Fibroblast of peridontal ligament (primary cell): ENCODE measurements at regions not wholly inside any gene's neighbourhood (a gene's known extent, or its start where the extent isn't known, plus 50 kb on each side); places are given as distances from the start of the nearest gene placed in this dataset.
"Not testable (repeated sequence)": the region's sequence is repeated elsewhere in the genome, so short reads cannot be mapped to it uniquely, and the experiment has no call there.

Experiments used
- DNase-seq: peaks from one replicate; pipeline ENCODE4 v3.0.0-alpha.2; 2010; ENCODE audit errors: extremely low read depth

DNA sequence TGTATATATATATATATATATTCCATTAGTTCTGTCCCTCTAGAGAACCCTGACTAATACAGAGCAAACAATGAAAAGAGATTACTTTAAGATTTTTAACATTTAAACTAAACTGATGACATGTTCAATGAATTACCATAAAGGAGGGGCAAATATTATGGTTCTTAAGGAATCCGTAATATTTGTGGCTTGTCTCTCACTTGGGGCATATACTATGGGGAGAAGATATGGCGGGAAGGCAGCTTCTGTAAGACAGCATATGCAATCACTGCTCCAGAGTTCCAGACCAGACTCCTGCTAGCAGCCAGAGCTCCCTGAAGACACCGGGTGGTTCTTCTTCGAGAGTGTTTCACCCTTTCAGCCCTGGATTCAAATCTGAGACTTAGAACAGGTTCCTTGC lies 321.1 kb upstream of the NT5E start:
- DNase-seq, result no peak

DNA sequence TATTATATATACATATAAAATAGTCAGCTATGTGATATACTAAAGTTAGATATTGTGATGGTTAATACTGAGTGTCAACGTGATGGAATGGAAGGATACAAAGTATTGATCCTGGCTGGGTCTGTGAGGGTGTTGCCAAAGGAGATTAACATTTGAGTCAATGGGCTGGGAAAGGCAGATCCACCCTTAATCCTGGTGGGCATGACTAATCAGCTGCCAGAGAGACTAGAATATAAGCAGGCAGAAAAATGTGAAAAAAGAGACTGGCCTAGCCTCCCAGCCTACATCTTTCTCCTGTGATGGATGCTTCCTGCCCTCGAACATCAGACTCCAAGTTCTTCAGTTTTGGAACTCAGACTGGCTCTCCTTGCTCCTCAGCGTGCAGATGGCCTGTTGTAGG lies 321.6 kb upstream of the NT5E start:
- DNase-seq, result not testable (repeated sequence)

DNA sequence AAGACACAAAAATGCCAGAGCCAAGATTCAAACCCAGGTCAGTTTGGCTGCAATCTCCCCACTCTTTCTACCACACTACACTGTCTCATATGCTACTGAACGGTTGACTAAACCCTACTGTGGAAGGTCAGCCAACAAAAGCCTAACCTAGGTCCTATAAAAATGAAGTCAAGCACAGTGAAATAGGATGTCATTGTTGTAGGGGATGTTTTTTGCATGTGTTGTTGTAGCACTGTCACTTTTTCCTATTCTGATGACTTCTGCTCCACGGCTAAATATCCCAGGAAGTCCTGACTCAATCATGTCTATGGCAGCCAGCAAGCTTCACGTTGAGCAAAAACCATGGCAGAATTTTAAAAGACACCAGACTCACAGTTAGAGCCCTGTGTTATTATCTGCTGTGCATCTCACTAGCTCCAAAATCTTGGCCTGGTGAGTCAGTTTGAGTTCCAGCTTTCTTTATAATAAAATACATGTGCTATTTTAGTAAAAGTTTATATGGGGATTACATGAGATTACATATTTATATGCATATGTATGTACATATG lies 322.1 kb upstream of the NT5E start:
- no peak for DNase-seq

DNA sequence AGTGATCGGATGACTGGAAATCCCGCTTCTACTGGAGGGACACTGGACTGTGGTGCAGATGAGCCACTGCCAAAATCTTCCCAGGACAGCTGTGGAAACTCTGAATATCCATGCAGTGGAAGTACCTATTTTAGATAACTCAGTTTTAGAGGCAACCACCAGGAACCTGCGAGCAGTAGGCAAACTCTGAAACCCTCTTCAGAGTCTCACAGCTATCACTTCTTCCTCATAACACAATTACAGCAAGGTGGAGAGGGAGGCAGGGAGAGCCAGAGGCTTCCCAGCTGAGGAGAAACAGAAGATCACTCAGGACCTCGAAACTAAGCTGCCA lies 322.8 kb upstream of the NT5E start:
- DNase-seq, result no peak

DNA sequence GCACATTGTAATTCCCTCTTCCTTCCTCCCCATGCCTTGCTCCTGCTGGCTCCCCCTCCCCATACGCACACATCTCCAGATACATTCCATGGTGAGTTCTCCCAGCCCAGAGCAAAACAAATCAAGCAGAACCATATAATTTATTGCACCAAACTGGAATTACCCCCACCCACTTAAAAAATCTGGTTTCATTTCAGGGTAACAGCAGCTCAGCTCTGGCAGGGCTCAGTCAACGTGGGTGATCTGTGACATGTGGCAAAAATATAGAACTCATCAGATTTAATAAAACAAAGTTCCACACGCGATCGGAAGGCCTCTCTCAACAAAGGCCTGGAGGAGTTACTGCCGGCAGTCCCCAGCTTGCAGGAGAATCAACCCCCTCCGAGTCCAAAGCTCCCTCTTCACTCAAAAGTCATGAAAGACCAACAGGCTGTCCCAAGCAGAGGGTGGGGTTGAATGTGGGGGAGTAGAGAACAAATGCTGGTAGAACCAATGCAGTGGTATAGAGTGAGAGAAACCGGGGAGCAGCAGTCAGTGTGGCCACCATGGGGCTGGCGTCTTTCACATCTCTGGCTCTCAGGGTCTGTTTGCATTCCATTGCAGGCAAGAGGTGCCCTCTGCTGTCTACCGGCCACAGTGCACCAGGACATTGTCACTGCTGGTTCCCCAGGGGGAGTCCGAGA lies 323.3 kb upstream of the NT5E start:
- peak; percentile 20 for DNase-seq

DNA sequence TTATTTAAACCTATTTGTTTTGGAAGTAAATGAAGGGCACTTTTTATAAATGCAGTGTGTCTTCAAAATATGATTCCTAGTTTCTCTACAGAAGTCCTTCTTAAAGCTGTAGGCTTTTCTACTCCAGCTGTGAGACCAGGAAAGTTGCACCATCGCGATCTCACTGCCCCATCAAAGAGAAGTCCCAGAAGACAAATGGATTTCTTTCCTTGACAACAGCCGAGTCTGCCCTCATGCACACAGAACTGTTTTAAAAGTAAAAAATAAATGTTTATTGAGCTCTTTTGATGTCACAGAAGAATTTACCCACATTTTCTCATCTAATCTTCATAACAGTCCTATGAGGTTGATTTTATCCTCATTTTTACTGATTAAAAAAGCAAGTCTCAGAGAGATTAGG lies 324.4 kb upstream of the NT5E start:
- no peak for DNase-seq

DNA sequence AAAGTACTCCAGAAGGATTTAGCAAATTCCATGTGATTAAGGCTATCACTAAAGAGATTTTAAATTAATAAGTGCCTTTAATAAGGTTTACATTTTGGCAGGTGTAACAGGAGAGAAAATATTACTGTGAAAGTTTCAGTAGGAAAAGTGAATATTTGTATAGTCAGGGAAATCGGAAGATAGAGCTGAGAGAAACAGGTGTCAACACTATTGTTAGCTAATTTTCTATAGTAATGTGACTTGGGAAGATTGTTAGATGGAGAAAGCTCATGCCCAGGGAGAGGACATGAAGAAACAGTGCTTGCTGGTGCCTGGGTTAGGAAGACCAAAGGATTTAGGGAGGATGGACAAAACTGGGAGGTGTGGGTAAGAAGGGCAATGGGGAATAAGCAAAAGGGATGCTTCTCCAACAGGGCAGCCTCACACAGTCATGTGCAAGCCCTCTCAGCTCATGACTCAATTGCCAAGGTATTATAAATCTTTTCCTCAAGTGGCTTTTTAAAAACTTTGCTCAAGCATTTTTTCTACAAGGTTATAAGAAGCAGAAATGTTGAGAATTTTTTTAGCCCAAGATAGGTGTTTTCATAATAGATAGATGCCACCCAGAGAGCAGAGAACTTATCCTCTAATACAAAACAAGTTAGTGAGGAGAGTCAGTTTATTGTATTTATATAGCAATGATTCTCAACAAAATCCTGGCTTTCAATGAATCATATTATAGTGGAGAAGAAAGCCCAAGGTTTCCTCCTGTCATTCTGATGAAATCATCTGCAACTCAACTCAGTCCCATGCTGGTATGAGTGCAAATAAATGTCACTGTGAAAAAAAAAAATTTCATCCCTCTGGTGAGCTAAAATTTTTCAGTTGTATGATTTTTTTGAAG lies 325.2 kb upstream of the NT5E start:
- peak; percentile 59 for DNase-seq

DNA sequence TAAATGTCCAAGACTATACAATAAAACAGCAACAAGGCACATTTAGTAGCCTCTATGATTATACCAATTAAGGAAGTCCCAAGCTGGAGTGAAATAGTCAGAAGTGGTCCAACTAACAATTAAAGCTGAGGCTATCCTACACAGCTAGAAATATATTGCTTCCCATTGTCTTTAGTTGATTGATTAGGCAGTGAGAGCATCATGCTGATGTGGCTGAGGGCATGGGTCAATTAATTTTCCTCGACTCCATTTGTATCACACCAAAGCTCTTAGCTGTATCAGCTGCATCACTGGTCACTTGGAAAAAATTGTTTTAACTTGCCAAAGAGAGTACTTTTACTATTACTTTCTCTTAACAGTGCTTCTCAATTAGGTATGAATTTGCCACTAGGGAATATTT lies 328.7 kb upstream of the NT5E start:
- DNase-seq, result no peak

DNA sequence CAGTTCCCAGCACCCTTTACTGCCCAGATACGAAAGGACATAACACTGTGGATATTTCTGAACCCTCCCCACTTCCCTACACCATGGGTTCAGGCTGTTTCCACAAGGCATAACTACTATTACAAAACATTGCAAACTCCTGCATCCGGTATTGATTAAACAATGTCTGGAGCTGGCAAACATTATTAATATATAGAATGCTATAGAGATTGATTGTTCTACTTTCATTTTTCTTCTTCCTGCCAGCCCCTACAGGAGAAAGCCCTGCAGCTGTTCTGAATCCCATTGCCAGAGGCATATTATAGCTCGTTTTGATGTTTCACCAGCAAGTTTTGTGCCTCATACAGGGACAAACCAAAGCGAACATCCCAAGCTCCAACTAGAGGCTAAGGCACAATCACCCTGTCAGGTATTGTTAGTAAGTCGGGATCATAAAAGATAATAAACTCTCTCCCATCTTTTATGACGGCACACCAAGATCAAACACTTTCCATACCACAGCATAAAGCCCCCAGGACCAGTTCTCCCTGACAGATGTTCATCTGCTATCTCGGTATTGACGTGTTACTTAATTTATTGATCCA lies 331.1 kb upstream of the NT5E start:
- DNase-seq, result no peak

DNA sequence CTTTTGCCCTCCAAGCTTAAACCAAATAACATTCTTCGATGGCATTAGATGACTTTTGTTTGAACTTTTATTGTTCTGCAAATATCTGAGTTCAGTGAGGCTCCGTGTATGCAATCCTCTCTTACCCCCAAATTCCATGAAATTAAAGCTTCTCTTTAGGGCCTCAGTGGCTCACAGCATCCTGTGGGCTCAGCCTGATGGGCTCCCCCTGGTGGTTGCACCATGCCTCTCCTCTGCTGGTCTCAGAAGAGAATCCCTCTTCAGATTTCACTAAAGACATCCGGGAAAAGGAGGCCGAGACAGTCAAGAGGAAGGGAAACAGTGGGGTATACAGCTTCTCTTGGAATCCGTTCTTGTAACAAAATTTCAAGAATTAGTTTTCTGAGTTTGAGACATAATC lies 331.6 kb upstream of the NT5E start:
- DNase-seq, result no peak

DNA sequence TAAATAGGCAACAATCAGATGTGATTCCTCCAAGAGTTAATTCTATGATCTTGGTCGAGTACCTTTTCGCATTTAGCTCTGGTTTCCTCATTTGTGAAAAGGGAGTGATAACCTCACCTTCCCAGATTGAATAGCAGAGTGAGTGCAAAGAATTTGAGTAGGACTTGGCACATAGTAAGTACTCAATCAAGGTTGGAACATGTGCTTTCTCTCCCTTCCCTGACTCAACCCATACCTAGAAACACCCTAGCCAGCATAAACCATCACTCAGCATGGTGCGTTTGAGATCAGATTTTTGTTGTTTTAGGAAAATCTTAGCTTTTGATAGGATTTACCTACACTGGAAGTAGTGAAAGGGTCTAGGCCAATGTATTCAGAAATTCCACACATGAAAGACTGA lies 333.4 kb upstream of the NT5E start:
- no peak for DNase-seq

DNA sequence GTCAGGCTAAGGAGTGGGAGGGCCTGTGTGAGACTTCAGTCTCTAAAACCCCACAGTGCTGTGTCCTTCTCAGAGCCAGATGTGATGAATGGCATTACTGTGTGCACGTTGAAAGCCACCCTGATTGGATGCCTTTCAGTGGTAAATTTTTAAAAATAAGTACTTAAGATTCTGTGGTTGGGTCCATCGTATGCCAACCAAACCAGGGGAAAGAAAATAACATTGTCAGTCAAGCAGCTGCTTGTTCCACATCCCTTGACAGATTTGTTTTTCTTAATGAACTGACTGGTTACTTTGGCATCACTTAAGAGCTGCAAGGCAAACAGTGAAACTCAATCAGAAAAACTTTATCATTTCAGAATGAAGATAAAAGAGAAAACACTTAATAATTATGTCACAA lies 334.0 kb upstream of the NT5E start:
- DNase-seq, result no peak

DNA sequence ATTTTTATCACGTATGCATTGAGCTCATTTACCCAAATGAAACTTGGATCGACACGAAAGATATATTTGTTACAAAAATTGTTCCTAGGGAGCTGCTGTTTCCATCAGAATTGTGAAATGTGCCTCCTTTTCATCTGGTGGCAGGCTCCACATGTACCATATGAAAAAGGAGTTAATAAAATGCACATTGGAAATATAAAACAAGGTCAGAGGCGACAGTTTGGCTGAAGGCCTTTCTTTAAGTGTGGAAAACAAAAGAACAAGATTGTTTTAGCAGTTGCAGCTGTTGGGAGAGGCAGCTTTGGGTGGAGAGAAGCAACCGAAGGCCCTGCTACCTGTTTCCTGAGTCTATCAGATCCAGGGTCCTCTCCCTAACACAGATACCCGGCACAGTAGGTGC lies 334.5 kb upstream of the NT5E start:
- DNase-seq, result no peak

DNA sequence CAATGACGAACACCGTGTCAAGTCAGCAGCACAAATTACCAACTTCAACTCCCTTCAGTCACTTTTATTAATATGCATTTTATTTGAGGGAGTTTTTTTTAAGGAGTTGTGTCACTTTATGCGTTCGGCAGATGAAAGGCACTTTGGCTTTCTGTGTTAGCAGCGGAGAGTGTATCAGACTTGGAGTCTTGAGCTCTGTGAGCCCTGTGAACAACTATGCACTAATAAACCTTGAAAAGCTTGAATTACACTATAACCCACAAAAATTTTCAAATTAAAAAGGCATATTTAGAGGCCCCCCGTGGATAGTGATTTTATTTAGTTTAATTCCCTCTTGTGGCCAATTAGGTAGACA lies 335.3 kb upstream of the NT5E start:
- no peak for DNase-seq

DNA sequence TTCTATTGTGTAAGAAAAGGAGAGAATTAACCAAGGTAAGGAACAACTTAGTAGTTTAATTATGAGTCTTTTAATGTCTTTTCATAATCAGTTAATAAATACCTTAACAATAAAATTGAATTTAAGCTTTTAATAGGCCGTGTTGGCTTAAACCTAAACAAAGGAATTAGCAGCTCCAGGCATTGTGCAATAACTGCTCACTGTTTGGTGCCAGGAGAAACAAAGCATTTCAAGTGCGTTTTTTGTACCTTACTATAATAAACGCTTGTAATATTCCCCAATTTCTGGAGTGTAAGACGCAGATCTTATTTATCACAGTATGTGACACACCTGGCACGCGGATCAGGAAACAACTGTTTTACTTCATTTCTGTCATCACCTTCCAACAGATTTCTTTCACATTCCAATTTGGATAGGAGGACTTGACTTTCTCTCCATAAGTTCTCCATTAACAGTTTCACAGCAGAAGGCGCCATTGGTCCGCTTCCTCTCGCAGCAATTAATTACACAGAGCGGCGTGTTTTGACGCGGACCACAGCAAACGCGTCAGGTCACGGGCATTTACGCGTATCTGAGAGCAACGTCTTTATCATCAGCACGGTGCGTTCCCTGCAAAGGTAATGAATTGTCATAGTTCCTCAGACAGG lies 335.8 kb upstream of the NT5E start:
- no peak for DNase-seq

DNA sequence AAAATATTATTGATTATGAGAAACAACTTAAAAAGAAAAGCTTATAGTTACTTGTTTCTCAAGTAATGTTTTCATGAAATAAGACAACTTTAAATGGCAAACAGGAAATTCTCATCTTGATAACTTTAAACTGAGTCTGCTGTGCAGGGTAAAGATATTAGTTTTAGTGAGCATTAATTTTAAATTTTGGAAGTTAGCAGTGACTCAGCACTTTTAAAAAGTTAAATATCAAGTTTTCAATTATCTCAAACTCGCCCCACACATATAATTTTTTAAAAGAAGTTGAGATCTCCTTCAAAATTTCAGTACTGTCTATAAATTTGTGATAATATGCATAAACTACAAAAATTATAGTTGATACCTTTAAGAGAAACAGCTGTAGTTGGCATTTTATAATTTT lies 337.3 kb upstream of the NT5E start:
- no peak for DNase-seq

DNA sequence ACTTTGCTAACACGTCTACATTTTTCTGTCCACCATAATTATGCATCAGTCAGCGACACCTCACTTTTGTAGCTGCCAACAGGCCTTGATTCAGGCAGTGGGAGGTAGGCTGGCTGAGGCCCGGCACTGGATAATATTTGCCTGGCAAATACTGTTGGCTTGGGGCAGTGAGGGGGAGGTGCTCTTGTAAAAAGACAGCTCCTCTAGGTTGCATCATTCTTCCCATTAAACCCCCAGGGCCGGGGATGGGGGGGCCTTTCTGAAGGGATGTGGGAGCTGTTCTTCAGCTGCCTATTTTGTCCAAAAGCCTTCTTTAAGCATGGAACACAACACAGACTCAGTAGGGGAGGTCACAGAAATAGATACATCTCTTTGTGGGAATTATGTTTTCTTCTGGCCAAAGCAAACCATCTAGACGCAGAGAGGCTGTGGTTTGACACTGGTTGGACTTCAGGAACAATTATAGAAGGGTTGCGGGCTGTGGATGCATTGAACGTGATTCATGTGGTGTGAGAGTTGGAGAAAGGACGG lies 338.3 kb upstream of the NT5E start:
- peak; percentile 13 for DNase-seq

DNA sequence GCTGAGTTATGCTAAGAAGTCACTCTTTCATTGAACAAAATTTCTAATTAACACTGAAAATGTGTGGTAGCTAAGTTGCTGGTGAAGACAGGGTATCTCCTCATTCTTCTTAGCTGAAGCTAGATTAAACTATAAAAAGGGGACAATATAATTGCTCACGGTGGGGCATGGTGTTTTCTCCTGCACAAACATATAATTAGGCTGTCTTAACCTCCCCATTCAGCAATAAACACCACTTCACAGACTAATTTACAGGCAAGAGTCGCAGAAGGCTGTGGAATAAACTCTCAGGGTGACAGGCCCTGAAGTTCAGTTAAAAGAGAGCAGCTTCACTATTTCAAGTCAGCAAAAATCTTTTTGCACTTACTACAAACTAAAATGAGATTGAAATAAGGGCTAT lies 338.9 kb upstream of the NT5E start:
- DNase-seq, result no peak

DNA sequence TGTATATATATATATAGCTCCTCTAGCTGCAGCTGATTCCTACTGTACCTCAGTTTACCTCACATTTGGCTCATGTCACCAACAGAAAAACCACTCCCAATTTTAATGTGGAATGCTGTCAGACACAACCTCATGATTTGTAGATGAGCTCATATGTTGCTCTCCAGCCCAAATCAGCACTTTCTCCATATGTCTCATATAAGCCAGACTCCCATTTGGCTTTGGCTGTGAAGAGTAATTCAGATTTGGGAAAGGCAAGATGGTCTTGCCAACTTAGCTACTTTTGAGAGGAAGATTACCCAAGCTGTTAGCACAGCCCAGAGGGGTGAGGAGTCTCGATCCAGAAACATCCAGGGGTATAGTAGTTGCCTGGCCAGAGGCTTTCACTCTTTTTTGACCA lies 342.2 kb upstream of the NT5E start:
- no peak for DNase-seq

DNA sequence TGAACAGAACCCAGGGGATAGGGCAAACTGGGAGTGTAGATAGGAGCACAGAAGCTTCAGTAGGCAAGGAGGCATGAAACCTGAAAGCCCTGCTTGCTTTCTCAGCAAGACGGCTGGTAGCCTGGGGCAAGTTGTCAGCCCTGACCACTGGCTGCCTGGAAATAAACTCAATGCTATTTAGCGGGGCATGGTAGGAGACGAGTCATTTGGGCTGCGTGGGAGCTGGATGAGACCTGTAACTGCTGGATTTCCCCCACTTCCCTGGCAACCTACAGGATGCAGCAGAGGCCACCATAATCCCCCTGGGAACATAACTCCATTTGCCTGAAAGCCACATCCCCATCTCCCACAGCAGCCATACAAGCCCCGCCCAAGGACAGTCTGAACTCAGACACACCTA lies 332.6 kb upstream of the TBX18 start:
- no peak for DNase-seq

DNA sequence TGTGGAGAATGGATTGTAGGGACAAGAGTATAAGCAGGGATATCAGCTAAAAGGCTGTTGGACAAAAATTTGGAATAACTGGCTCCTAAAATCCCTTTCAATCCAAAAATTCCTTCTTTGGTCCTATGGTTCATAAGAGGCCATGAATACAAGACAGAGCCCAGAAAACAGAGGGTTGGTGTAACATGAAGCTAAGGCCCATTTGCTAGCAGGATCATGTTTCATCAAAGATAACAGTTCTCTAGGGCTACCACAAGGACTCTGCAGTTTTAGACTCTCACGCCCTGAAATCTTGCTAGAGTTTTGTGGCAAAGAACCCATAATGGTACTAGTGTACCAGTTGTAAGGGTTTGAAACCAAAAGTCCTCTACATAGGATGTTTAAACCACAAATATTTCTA lies 327.8 kb upstream of the TBX18 start:
- DNase-seq, result no peak

DNA sequence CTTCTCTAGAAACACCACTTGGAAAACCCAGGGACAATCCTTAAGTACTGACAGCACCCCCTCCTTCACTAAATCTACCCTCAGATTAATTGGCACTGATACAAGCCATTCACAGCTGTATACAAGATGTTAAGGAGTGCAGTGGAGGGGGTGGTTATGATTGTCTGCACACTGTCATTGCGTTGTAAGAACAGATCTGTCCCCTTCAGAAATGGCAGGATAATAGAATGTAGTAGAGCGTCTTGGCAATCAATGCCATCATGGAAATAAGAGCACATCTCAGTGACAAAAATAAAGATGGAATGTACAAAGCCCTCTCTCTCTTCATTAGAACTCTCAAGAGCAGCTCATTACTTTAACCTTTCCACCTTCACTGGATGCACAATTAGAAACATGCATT lies 324.9 kb upstream of the TBX18 start:
- DNase-seq, result no peak
